Lower leg skin (tissue), 3 donors: ENCODE measurements at regions not wholly inside any gene's neighbourhood (a gene's known extent, or its start where the extent isn't known, plus 50 kb on each side); places are given as distances from the start of the nearest gene placed in this dataset.

Experiments used
- CTCF ChIP-seq, 3 donors: fragments of 450-650 bp; IDR thresholded peaks; one replicate each; pipeline ENCODE4 v1.5.1; 2016; ENCODE audit warnings: antibody characterized with exemption in 3 of 3, mild to moderate bottlenecking in 3 of 3, moderate library complexity in 2 of 3
- POLR2A ChIP-seq, 2 donors: fragments of 450-650 bp; IDR thresholded peaks; one replicate each; pipeline ENCODE4 v1.6.1; 2016 to 2017; ENCODE audit warnings: antibody characterized with exemption in 2 of 2, mild to moderate bottlenecking in 1 of 2, moderate library complexity in 1 of 2

GRCh38 chr2:226023946-226024345, 624.4 kb downstream of the NYAP2 start:
- TF ChIP-seq CTCF (IDR thresholded peaks at IDR 0.05) (no peak), POLR2A (IDR thresholded peaks at IDR 0.05) (no peak)
